ENCODE measurements at regions not wholly inside any gene's neighbourhood (a gene's known extent, or its start where the extent isn't known, plus 50 kb on each side); places are given as distances from the start of the nearest gene placed in this dataset.

DNA sequence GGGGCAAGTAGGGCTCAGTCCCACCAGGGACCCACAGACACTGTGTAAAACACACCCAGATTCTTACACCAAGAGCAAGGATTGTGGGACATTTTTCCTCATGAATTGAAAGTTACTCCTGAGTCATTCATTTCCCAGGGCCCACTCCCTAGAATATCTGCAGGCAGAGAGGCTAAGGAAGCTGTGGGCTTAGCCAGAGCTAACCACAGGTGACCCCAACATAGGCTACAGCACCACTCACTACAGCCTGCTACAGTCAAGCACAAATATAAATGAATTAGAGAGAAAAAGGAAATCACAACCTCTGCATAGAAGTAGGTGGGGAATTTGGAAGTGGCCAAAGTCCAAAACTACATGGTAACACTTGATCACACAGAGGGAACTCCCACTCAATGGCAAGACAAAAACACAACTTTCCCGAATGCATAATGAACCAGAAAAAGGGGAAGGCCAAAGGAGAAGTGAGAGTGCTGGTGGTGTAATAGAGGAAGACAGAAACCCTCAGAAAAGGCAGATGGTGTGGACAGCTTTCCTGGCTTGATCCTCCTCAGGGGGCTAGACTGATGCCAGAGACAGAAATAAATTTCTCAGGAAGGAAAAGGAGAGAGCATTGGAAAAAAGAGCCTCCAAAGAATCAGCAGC, 812.6 kb upstream of the AMELY start:
- TF ChIP-seq, protein P1, sequence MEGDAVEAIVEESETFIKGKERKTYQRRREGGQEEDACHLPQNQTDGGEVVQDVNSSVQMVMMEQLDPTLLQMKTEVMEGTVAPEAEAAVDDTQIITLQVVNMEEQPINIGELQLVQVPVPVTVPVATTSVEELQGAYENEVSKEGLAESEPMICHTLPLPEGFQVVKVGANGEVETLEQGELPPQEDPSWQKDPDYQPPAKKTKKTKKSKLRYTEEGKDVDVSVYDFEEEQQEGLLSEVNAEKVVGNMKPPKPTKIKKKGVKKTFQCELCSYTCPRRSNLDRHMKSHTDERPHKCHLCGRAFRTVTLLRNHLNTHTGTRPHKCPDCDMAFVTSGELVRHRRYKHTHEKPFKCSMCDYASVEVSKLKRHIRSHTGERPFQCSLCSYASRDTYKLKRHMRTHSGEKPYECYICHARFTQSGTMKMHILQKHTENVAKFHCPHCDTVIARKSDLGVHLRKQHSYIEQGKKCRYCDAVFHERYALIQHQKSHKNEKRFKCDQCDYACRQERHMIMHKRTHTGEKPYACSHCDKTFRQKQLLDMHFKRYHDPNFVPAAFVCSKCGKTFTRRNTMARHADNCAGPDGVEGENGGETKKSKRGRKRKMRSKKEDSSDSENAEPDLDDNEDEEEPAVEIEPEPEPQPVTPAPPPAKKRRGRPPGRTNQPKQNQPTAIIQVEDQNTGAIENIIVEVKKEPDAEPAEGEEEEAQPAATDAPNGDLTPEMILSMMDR (IDR thresholded peaks at IDR 0.05; ENCODE audit: low read depth, low read length) = no peak
- no peak for TF ChIP-seq EZH2phosphoT487 (IDR thresholded peaks at IDR 0.05; ENCODE audit: low read depth)

Measured in OCI-LY3 (cell line).